ENCODE measurements at regions not wholly inside any gene's neighbourhood (a gene's known extent, or its start where the extent isn't known, plus 50 kb on each side); places are given as distances from the start of the nearest gene placed in this dataset.
"Not testable (repeated sequence)": the region's sequence is repeated elsewhere in the genome, so short reads cannot be mapped to it uniquely, and the experiment has no call there.

DNA sequence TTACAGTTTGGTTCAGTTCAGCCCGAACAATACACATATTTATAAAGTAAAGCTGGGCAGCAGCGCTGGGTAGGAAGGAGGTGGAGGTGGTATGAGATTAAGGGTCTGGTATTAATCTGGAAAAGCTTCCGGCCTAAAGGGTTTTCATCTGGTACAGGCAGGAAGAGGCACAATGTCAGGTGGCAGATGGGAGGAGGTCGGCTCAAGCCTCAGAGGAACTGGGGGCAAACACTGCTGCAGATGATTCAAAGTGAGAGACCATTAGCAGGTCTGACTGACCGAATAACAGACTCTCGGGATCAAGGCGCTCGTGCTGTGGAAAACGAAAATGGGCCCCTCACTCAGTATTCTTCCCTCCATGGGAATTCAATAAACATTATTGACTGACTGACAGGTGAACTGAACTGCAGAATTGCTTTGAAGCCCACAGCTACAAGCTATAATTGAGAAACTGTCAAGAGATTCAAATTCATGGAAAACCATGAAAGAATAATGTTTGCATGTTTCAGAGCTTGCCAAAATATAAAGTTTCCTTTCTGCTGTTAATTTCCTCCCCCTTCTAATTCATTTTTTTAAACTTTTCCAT, 75.3 kb downstream of the TMEM167A start:
- DNase-seq (ENCODE audit: low read depth in 2 of 2, low spot score in 1 of 2) = no peak

DNA sequence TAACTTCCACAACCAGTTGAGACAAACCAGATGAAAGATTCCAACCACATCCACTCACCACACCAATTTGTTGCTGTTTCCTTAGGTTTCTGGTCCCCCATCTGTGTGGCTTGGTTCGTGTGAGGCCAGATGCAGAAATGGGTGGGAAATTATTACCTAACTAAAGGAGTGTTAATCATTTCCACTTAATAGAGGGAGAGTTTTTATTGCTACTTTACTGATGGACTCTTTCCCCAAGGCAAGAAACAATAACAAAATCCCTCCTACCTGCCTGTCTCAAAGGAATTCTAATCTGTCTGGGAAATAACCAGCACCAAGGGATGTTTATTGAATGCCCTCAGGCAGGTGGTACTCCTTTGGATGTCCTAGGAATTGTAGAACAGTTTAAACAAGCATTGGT, 76.3 kb downstream of the TMEM167A start:
- DNase-seq (ENCODE audit: low read depth in 2 of 2, low spot score in 1 of 2) = no peak

DNA sequence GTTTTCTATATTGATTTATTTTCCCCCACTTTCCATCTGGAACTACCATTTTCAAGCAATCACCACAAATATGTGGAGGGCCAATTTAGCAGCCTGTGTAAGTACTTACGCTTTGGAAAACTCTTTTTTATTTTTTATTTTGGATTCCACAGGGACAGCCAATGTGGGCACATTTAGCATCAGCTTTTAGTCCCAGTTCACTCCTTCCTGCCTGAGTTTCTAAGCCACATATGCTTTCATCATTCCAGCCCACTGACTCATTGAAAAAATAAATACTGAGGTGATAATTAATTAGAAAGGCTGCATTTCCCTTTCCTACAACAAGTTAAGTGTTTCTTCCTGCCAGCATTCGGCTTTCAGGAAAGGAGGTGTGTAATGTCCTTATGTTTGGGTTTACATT, 76.8 kb downstream of the TMEM167A start:
- no peak for DNase-seq (ENCODE audit: low read depth in 2 of 2, low spot score in 1 of 2)

DNA sequence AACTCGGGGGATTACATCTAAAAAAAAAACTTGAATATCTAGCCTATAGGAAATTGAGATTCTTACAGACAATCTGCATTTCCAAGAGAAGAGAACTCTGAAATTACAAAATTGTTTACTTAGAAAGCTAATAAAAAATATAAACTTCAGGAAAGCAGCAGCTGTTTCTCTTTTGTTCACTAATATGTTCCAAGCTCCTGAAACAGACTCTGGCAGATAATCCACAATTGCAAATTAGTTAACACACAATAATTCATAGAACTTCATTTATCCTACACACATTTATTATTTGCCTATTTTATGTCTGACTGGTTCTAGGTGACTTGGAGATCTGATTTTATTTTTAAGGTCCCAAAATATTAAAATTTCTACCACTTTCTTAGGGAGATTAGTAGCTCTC, 83.8 kb downstream of the TMEM167A start:
- no peak for DNase-seq (ENCODE audit: low read depth in 2 of 2, low spot score in 1 of 2)

DNA sequence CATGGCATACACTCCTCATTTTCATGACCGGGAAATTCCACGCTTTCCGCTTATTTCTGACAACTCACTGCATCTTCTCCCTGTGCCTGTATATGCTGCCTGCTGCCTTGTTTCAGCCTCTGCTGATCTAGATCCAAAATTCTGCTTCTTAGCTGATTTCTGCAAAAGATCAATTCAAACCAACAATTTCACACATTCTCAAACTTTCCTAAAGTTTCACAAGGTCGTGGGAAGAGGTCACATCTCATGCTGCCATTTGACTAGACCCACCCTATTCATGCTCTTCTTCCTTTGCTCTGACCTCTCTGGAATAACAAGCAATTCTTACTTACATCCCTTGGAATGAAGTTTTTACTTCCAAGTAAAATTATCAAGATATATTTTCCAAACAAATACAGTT, 84.5 kb downstream of the TMEM167A start:
- no peak for DNase-seq (ENCODE audit: low read depth in 2 of 2, low spot score in 1 of 2)

DNA sequence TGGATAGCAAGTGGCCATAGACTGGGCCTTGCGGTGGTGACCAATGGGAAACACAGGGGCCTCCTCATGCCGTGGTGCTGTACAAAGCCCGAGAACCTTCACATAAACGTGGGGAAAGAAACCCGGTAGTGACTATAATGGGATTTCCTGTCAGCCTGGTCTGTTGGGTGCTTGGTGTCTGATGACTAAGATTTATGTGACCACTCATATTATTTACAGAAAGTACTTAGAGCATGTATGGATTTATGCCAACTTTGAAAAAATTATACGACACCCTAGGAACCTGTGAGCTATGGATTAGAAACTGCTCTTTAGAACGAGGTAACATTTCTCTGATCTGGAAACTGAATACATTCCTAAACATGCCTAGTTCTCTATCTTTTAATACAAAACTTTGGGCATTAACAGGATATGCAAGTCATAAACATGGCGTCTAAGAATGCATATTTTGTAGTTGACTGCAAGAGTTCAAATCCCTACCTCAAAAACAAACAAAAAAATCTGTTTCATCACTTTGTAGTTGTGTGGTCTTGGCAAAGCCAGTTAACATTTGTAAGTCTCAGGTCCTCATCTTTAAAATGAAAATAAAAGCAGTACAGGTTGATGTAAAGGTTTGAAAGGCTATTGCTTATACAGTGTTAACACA, 85.4 kb downstream of the TMEM167A start:
- DNase-seq (ENCODE audit: low read depth in 2 of 2, low spot score in 1 of 2) = no peak

DNA sequence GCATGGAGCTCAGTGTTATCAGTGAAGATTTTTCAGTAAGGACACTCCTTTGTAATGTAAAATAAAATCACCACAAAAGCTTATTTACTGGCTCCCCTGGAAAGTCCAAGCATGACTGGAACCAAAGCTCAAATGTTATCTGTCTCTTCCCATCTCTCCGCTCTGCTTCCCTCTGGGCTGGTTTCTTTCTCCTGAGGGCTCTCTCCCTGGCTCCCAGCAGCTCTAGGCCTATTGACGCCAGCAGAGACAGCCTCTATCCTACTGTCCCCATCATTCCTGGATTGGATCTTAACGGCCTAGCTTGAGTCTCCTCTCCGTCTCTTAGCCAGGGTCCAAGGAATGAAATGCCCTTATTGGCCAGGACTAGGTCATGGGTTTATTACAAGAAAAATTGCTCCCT, 86.1 kb downstream of the TMEM167A start:
- DNase-seq (ENCODE audit: low read depth in 2 of 2, low spot score in 1 of 2) = no peak

DNA sequence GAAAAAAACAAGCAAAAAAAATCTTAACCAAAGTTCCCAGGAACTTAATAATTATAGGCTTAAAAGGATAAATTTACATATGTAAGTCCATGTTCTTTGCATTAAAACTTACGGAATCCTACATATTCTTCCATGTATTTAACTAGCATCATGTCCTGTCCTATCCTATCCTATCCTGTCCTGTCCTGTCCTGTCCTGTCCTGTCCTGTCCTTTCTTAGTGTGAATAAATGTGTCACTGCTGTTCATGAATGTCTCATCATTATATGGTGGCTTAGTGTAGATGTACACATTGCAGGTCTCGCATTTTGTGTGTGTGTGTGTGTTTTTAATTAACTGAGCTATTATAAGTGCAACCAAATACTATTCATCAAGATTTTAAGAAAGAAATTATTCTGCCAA, 90.0 kb downstream of the TMEM167A start:
- no peak for DNase-seq (ENCODE audit: low read depth in 2 of 2, low spot score in 1 of 2)

DNA sequence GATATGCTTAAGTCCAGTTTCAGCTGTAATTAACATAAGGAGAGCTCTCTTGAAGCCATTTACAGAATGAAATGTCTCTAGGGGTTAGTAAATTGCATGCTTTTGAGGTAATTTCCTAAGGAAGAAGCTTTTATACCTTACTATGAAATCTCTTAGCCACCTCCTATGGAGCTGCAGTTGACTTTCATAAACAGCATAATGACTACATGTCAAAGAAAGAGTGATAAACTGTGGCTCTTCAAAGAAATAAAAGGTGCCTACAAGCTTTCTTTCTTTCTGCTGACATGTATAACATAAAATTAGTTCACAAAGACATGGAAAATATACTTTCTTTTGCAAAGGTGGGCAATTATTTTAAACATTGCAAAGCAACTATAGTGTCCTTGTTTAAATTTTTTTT, 90.8 kb downstream of the TMEM167A start:
- no peak for DNase-seq (ENCODE audit: low read depth in 2 of 2, low spot score in 1 of 2)

DNA sequence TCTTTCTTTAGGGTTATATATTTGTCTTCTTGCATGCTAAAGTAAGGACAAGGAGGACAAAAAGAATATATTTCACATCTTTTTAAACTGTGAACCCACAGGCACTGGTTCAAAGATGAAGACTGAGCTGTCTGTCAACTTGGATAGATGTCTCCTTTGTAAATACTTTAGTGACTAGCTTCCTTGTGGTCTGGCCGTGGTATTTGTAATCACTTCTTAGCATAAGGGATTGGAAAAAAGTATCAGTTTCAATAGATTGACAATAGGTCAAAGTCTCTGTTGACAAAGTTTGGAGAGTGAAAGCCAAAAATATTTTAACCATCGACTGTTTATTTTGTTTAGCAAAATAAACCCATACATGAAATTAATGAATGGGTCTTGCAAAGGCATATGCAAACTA, 91.4 kb downstream of the TMEM167A start:
- no peak for DNase-seq (ENCODE audit: low read depth in 2 of 2, low spot score in 1 of 2)

DNA sequence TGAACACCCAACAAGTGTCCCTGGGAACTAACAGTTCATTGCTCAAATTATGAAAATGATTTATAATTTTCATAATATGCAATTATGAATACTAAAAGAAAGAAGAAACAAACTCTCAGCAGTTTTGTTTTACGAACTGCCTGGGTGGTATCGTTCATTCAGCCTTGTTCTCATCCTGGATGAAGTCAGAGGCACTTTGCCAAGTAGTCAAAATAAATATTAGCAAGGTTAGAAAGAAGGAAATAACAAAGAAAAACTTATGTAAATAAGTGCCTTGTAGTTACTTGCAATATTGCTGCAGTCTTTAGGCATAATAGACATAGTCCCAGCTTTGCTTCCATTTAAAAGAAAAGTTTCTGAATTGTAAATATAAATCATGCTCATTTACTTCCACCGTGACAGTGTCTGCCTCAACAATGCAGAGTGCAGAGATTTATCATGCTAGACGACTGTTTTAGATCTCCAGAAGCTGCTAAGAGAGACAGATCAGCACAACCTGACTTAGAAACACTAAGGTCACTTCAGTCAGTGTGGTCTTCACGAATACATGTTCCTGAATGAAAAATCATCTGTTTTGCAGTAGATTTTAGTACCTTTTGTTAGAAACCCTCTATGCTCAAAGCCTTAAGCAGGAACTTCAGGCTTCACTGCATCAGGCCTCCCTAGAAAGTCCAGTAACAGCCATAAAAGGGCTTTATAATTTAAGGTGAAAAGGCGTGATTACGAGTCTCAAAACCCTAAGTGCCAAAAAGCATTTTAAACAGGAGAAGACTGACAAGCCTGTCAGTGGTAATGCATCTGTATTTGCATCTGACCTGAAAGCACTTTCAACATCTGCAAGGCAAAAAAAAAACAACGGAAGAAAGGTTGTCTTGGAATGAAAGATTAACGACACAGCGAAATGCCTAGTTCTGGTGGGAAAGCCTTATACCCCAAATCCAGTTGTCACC, 92.1 kb downstream of the TMEM167A start:
- DNase-seq (ENCODE audit: low read depth in 2 of 2, low spot score in 1 of 2) = no peak

DNA sequence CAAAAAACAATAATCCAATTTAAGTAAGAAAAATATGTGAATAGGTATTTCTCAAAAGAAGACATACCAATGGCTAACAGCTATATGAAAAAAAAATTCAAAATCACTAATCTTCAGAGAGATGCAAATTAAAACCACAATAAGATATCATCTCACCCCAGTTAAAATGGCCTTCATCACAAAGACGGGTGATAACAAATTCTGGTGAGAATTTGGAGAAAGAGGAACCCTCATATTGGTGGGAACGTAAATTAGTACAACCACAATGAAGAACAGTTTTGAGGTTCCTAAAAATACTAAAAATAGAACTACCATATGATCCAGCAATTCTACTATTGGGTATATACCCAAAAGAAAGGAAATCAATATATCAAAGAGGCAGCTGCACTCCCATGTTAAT, 94.3 kb downstream of the TMEM167A start:
- DNase-seq (ENCODE audit: low read depth in 2 of 2, low spot score in 1 of 2) = no peak

DNA sequence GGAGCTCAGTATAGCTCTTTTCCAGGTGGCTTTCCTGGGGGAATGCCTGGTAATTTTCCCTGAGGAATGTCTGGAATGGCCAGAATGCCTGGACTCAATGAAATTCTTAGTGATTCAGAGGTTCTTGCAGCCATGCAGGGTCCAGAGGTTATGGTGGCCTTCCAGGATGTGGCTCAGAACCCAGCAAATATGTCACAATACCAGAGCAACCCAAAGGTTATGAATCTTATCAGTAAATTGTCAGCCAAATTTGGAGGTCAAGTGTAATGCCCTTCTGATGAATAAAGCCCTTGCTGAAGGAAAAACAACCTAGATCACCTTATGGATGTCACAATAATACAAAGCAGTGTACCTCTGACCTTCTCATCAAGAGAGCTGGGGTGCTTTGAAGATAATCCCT, 100.3 kb downstream of the TMEM167A start:
- not testable (repeated sequence) for DNase-seq (ENCODE audit: low read depth in 2 of 2, low spot score in 1 of 2)

DNA sequence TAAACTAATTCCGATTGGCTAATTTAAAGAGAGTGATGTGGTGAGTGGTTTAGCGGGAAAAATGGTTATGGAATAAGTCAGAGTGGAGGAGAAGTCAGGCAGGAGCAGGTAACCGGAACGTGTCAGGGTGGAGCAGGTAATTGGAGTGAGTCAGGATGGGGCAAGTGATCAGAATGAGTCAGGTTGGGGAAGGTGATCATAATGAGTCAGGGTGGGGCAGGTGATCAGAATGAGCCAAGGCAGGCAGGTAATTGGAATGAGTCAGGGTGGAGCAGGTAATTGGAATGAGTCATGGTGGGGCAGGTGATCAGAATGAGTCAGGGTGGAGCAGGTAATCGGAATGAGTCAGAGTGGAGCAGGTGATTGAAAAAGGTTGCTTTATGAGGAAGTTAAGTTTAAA, 101.4 kb downstream of the TMEM167A start:
- DNase-seq (ENCODE audit: low read depth in 2 of 2, low spot score in 1 of 2) = no peak

DNA sequence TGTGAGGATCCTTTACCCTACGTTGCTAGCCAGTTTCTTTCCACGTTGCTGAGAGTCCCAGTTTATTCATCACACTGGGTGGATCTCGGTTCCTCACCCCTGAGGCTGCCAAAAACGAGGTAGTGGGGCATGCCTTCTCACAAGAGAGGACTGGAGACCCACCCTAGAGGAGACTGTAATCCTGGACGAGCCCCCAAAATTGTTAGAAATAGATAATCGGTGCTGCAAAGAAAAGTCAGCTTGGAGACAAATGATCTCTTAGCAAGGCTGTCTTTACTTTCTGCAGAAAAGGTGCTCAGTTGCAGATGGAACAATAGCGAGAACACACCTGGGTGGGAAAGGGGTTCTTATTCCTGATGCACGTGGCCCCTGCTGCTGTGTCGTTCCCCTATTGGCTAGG, 101.8 kb downstream of the TMEM167A start:
- DNase-seq (ENCODE audit: low read depth in 2 of 2, low spot score in 1 of 2) = no peak

DNA sequence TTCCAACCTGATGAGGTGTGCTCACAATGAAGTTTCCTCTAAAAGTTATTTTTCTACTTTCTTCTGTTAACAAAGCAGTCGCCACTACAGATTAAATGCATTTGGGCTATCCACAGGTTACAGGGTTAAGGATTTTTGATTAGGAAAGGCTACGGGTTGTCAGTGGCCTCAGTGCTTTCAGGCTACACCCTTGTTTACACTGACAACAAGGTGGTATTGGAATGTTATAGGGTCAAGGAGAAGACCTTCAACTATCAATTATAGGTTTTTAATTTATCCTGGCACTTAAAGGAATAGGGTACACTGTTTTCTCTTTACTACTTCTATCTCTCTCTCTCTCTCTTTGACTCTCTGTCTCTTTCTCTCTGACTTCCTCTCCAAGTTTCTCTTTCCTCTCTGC, 102.8 kb downstream of the TMEM167A start:
- DNase-seq (ENCODE audit: low read depth in 2 of 2, low spot score in 1 of 2) = not testable (repeated sequence)

DNA sequence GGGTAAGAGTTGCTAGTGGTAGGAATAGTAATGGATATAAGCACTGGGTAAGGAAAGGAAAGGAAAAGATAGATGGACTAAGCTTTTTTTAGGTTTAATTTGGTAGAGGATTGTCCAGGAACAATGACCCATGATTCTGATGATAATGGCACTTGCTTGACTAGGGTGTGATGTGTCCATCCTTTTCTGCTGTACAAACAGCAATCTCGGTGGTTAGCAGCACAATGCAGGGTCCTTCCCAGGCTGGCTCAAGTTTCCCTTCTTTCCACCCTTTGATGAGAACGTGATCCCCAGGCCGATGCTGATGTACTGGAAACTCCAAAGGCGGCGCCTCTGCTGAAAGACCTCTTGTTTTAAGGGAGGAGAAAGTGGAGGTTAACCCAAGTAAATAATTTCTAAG, 105.3 kb downstream of the TMEM167A start:
- DNase-seq (ENCODE audit: low read depth in 2 of 2, low spot score in 1 of 2) = no peak

DNA sequence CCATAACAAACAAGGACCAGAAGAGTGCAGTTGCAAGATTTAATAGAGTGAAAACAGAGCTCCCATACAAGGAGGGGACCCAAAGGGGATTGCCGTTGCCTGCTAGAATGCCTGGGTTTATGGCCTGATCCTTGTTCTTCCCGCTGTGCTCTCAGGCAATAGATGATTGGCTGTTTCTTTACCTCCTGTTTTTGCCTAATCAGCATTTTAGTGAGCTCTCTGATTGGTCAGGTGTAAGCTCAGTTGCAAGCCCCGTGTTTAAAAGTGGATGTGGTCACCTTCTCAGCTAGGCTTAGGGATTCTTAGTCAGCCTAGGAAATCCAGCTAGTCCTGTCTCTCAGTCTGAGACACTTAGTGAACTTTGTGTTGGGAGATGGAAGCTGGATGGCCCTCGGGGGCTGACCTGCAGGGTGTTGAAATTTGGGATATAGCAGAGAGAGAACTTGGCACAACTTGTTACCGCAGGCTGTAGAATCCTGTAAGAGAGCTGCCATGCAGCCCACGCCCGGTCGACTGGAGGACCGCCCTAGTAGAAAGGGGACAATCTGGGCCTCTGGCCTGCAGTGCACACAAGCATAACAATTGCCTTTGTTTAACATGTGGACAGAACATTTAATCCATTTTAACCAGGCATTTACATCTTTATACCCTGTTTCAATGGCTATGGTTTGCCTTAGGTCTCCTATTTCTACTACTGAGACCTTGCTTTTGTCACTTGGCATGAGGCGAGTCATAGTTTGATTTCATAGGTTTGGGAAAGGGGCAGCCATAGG, 106.0 kb downstream of the TMEM167A start:
- DNase-seq (ENCODE audit: low read depth in 2 of 2, low spot score in 1 of 2) = not testable (repeated sequence)

DNA sequence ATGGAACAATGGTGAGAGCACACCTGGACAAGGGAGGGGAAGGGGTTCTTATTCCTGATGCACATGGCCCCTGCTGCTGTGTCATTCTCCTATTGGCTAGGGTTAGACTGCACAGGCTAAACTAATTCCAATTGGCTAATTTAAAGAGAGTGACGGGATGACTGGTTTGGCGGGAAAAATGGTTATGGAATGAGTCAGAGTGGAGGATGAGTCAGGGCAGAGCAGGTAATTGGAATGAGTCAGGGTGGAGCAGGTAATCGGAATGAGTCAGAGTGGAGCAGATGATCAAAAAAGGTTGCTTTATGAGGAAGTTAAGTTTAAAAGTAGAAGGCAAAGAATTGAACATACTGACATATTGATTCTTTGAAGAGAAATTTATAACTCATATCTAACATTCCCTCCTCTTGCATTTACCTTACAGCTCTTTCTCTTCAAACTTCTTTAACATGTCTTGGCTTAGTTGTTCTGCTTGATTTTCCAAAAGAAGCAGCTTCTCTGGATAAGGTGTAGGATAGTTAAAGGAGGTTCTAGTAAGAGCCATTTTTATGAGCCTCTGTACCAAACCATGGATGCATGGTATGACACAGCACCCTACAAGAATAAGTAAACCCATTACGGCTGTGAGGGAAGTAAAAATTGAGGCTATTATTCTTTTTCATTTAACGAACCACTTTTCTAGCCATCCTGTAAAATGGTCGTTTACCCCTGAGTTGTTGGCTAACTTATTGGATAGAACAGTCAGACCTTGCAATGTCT, 107.8 kb downstream of the TMEM167A start:
- not testable (repeated sequence) for DNase-seq (ENCODE audit: low read depth in 2 of 2, low spot score in 1 of 2)

DNA sequence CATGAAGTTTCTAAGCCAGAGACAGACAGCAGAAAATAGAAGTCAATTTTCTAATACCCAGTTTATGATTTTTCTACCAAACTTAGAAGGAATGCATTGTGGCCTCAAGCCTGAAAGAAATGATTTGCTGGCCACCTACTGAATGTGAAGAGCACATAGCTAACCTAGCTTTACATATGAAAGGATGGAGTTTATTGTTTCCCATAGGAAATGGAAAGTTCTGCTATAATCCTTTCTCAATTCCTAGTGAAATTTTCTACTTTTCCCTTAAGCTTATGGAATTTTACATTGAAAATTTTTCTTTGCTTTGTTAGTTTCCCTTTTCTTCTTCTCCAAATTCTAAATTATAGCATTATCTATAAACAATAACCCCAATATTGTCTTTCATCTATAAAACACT, 110.1 kb downstream of the TMEM167A start:
- DNase-seq (ENCODE audit: low read depth in 2 of 2, low spot score in 1 of 2) = no peak

DNA sequence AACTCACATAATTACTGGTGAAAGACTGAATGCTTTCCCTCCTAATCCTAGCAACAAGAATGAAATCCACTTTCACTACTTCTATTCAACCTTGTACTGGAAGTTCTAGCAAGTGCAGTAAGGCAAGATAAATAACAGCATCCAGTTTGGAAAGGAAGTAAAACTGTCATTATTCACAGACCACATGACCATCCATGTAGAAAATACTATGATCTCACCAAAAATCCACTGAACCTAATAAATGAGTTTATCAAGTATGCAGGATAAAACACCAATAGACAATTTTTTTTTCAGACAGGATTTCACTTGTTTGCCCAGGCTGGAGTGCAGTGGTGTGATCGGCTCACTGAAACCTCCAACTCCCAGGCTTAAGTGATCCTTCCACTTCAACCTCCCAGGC, 117.7 kb downstream of the TMEM167A start:
- no peak for DNase-seq (ENCODE audit: low read depth in 2 of 2, low spot score in 1 of 2)

Measured in stimulated activated CD8-positive, alpha-beta memory T cell treated with anti-CD3 and anti-CD28 coated beads, Interleukin-4, amount 100 ng/mL, for 1 hour (primary cell).